Keratinocyte (primary cell): ENCODE measurements at regions not wholly inside any gene's neighbourhood (a gene's known extent, or its start where the extent isn't known, plus 50 kb on each side); places are given as distances from the start of the nearest gene placed in this dataset.

ENCODE experiments used
- DNase-seq: peaks from one replicate; pipeline ENCODE4 v3.0.0-alpha.2; 2011; ENCODE audit warnings: low read depth, missing footprints, low spot score
- FAIRE-seq: peaks from 2 replicates; lab custom pipeline; 2011; peaks lifted over from hg19 to GRCh38; lab: Jason Lieb, UNC
- H2AFZ ChIP-seq: 2 replicates; pipeline ENCODE4 v1.6.0; 2012; ENCODE audit warnings: low read length, control low read depth, inconsistent platforms; ENCODE audit not compliant: control insufficient read depth
- H3K27ac ChIP-seq: 2 replicates; pipeline ENCODE4 v1.5.1; 2011; ENCODE audit warnings: low read length; ENCODE audit not compliant: control insufficient read depth, insufficient read depth
- H3K27me3 ChIP-seq: 3 replicates; pipeline ENCODE4 v1.6.0; 2011; ENCODE audit warnings: low read length; ENCODE audit not compliant: control insufficient read depth, insufficient read depth; ENCODE audit errors: extremely low read depth
- H3K36me3 ChIP-seq, 2 experiments: 2 replicates in 1 of 2; 3 replicates in 1 of 2; pipeline ENCODE4 v1.5.1; 2011; ENCODE audit warnings: low read length in 2 of 2, mild to moderate bottlenecking in 1 of 2; ENCODE audit not compliant: control insufficient read depth in 2 of 2, insufficient read depth in 2 of 2; ENCODE audit errors: extremely low read depth in 1 of 2
- H3K4me1 ChIP-seq: 3 replicates; pipeline ENCODE4 v1.5.1; 2011; ENCODE audit warnings: low read length; ENCODE audit not compliant: control insufficient read depth, insufficient read depth; ENCODE audit errors: extremely low read depth
- H3K4me2 ChIP-seq: 3 replicates; pipeline ENCODE4 v1.6.0; 2011; ENCODE audit warnings: low read depth, low read length; ENCODE audit not compliant: control insufficient read depth, insufficient read depth; ENCODE audit errors: extremely low read depth
- H3K4me3 ChIP-seq, 3 experiments: fragments of 200-600 bp in 1 of 3; sonication (generic) in 1 of 3; 2 replicates in 2 of 3; 3 replicates in 1 of 3; pipeline ENCODE4 v1.5.1; 2011 to 2016; ENCODE audit warnings: low read length in 3 of 3, mild to moderate bottlenecking in 3 of 3, control low read depth in 2 of 3, inconsistent platforms in 1 of 3, low read depth in 1 of 3, mixed read lengths in 1 of 3, mixed run types in 1 of 3, moderate library complexity in 1 of 3; ENCODE audit not compliant: control insufficient read depth in 2 of 3, insufficient read depth in 2 of 3; ENCODE audit errors: extremely low read depth in 1 of 3
- H3K79me2 ChIP-seq: 2 replicates; pipeline ENCODE4 v1.6.0; 2012; ENCODE audit warnings: low read length; ENCODE audit not compliant: control insufficient read depth, insufficient read depth
- H3K9ac ChIP-seq: 3 replicates; pipeline ENCODE4 v1.6.0; 2011; ENCODE audit warnings: low read length; ENCODE audit not compliant: control insufficient read depth, insufficient read depth; ENCODE audit errors: extremely low read depth
- H3K9me1 ChIP-seq: 3 replicates; pipeline ENCODE4 v1.6.0; 2011; ENCODE audit warnings: low read length; ENCODE audit not compliant: control insufficient read depth, insufficient read depth; ENCODE audit errors: extremely low read depth
- H3K9me3 ChIP-seq: 2 replicates; pipeline ENCODE4 v1.5.1; 2012; ENCODE audit warnings: low read depth, low read length; ENCODE audit not compliant: control insufficient read depth
- H4K20me1 ChIP-seq: 3 replicates; pipeline ENCODE4 v1.6.0; 2011; ENCODE audit warnings: low read length; ENCODE audit not compliant: control insufficient read depth, insufficient read depth; ENCODE audit errors: extremely low read depth
- CTCF ChIP-seq, 3 experiments: IDR thresholded peaks in 1 of 3; conservative IDR thresholded peaks in 1 of 3; optimal IDR thresholded peaks in 1 of 3; 2 replicates in 2 of 3; 3 replicates in 1 of 3; pipeline versions ENCODE3 to v1.5.1; 2011; ENCODE audit warnings: low read length in 3 of 3, mild to moderate bottlenecking in 3 of 3, moderate library complexity in 2 of 3, control low read depth in 1 of 3, inconsistent platforms in 1 of 3; ENCODE audit not compliant: insufficient read depth in 2 of 3; ENCODE audit errors: extremely low read depth in 1 of 3
- EZH2 ChIP-seq: IDR thresholded peaks from one replicate; pipeline ENCODE4 v1.6.1; 2012; ENCODE audit warnings: inconsistent platforms, mild to moderate bottlenecking, low read length, moderate library complexity
- dilution Hi-C: fragments of 300-500 bp; cut with MboI; formaldehyde crosslinking; loops from one replicate; pipeline ENCODE4 v1.7.0; 2020; ENCODE audit warnings: low sequenced_read_pairs; ENCODE audit not compliant: extremely low pct_ligation_motif_present

DNA sequence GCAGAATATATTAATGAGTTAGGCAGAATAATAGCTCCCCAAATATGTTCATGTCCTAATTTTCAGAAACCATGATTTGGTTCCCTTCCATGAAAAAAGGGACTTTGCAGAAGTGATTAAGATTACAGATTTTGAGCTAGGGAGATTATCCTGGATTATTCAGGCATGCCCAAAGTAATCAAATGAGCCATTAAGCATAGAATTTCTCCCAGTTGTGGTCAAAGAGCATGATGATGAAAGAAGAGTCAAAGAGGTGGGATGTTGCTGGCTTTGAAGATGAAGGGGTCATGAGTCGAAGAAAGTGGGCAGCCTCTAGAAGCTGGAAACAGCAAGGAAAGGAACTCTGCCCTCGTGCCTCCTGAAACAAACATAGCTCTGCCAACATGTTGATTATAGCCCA, 254.2 kb upstream of the CDIN1 start:
- Histone ChIP-seq H3K9me1 (no peaks in the 10 kb centered on the region), H2AFZ (no peak overlapping the region), H3K27ac (no peak overlapping the region), H3K4me3 (no peak overlapping the region), H3K9ac (no peak overlapping the region), H3K36me3 (no peaks in the 10 kb centered on the region), H3K9me3 (no peaks in the 10 kb centered on the region), H3K4me1 (no peaks in the 10 kb centered on the region), H3K4me2 (no peak overlapping the region), H3K79me2 (no peaks in the 10 kb centered on the region), H3K27me3 (no peaks in the 10 kb centered on the region), H4K20me1 (no peaks in the 10 kb centered on the region)
- TF ChIP-seq CTCF (optimal IDR thresholded peaks at IDR 0.05 in 1 of 3, IDR thresholded peaks at IDR 0.05 in 1 of 3, conservative IDR thresholded peaks at IDR 0.05 in 1 of 3; ENCODE audit: extremely low read depth in 1 of 3, insufficient read depth in 2 of 3, low read length in 3 of 3) (no peak), EZH2 (no peak)
- dilution Hi-C loops: no loop called here
- DNase-seq (no peak), FAIRE-seq (no peak)

GRCh38 chr15:36329592-36329991, 249.8 kb upstream of the CDIN1 start:
- Histone ChIP-seq H3K9me3 (no peaks in the 10 kb centered on the region), H2AFZ (no peak overlapping the region), H3K27ac (no peak overlapping the region), H3K4me3 (no peak overlapping the region), H3K27me3 (no peaks in the 10 kb centered on the region), H3K79me2 (no peaks in the 10 kb centered on the region), H3K9ac (no peak overlapping the region), H3K4me2 (no peak overlapping the region), H3K36me3 (no peaks in the 10 kb centered on the region), H3K4me1 (peaks cover 8% of the 10 kb centered on the region), H3K9me1 (no peaks in the 10 kb centered on the region), H4K20me1 (no peaks in the 10 kb centered on the region)
- TF ChIP-seq CTCF (optimal IDR thresholded peaks at IDR 0.05 in 1 of 3, IDR thresholded peaks at IDR 0.05 in 1 of 3, conservative IDR thresholded peaks at IDR 0.05 in 1 of 3; ENCODE audit: extremely low read depth in 1 of 3, insufficient read depth in 2 of 3, low read length in 3 of 3) (no peak), EZH2 (no peak)
- dilution Hi-C loops: no loop called here
- FAIRE-seq (no peak), DNase-seq (no peak)
